NB4 (cell line): ENCODE measurements at regions not wholly inside any gene's neighbourhood (a gene's known extent, or its start where the extent isn't known, plus 50 kb on each side); places are given as distances from the start of the nearest gene placed in this dataset.

Experiments used
- DNase-seq: peaks from one replicate; pipeline ENCODE4 v3.0.0; 2010; ENCODE audit warnings: low read depth
- H3K4me3 ChIP-seq: one replicate; pipeline ENCODE4 v1.5.1; 2011; ENCODE audit warnings: mild to moderate bottlenecking, low read depth, low read length, moderate library complexity
- CTCF ChIP-seq: IDR thresholded peaks from one replicate; pipeline ENCODE4 v1.5.1; 2012; ENCODE audit warnings: low read depth, low read length
- MAX ChIP-seq: IDR thresholded peaks from 2 replicates; pipeline ENCODE4 v1.6.1; 2011; ENCODE audit warnings: low read depth, low read length
- MYC ChIP-seq: IDR thresholded peaks from 2 replicates; pipeline ENCODE4 v1.6.1; 2011; ENCODE audit warnings: low read depth, low read length
- POLR2A ChIP-seq: IDR thresholded peaks from 2 replicates; pipeline ENCODE4 v1.6.1; 2011; ENCODE audit warnings: mild to moderate bottlenecking; ENCODE audit not compliant: insufficient read length; ENCODE audit errors: extremely low read depth

- DNase-seq = no peak
Observed at GRCh38 chr4:18666322-18666721, 644.8 kb upstream of the LCORL start.

GRCh38 chr4:18664171-18664570 is 642.6 kb upstream of the LCORL start:
- no peak for DNase-seq
- TF ChIP-seq POLR2A (no peak), MAX (no peak), MYC (no peak), CTCF (no peak)
- no peak overlapping the region for H3K4me3 ChIP-seq

More at GRCh38 chr4:18666322-18666721, 644.8 kb upstream of the LCORL start:
- TF ChIP-seq MAX = no peak
- TF ChIP-seq MYC = no peak
- TF ChIP-seq POLR2A = no peak
- TF ChIP-seq CTCF = no peak
- no peak overlapping the region for H3K4me3 ChIP-seq

GRCh38 chr4:18645351-18645750 is 623.8 kb upstream of the LCORL start:
- DNase-seq = no peak
- H3K4me3 ChIP-seq = no peak overlapping the region
- TF ChIP-seq MAX (no peak), CTCF (no peak), MYC (no peak), POLR2A (no peak)

- no peak for DNase-seq
- no peak overlapping the region for H3K4me3 ChIP-seq
- TF ChIP-seq POLR2A (no peak), CTCF (no peak)
Observed at GRCh38 chr4:18641334-18641733, 619.8 kb upstream of the LCORL start.

GRCh38 chr4:18638031-18638430 is 616.5 kb upstream of the LCORL start:
- no peak overlapping the region for H3K4me3 ChIP-seq
- no peak for DNase-seq
- TF ChIP-seq POLR2A (no peak), MAX (no peak), MYC (no peak), CTCF (no peak)

- TF ChIP-seq MAX = no peak
- TF ChIP-seq CTCF = no peak
- TF ChIP-seq POLR2A = no peak
- no peak for TF ChIP-seq MYC
- no peak overlapping the region for H3K4me3 ChIP-seq
- DNase-seq = no peak
Observed at GRCh38 chr4:18636001-18636585, 614.5 kb upstream of the LCORL start.
